GM12872 (cell line): ENCODE measurements at regions not wholly inside any gene's neighbourhood (a gene's known extent, or its start where the extent isn't known, plus 50 kb on each side); places are given as distances from the start of the nearest gene placed in this dataset.

ENCODE experiments used
- TF ChIP-seq, protein P1 (sequence below): IDR thresholded peaks from 3 replicates; pipeline ENCODE4 v1.5.1; 2011; ENCODE audit warnings: low read depth, mild to moderate bottlenecking, low read length, moderate library complexity; ENCODE audit not compliant: insufficient read depth

DNA sequence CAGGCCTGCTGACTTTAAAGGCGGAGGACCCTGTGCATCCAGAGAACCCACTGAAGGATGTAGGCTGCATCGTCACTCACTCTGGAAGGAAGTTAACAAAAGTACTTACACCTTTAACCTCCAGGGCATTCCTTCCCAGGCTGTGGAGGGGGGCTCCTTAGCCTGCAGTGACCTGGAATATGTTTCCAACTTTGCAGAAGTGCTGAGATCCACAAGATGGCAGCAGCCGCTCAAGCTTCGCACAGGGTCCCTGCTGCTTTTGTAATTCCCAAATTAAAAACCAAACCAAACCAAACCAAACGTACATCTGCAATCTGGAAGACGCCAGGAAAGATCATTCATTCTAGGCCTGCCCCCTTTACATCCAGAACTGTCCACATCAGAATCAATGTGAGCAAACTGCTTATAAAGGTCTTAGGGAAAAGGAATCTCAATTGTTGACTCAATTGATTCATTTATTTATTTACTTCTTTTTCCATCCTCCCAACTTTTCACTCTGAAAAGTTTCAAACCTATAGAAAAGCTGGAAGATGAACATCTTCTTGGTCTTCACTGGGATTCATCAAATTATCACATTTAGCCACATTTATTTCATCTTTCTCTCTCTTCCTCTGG is 70.5 kb upstream of the KLHL25 start:
- TF ChIP-seq, protein P1, sequence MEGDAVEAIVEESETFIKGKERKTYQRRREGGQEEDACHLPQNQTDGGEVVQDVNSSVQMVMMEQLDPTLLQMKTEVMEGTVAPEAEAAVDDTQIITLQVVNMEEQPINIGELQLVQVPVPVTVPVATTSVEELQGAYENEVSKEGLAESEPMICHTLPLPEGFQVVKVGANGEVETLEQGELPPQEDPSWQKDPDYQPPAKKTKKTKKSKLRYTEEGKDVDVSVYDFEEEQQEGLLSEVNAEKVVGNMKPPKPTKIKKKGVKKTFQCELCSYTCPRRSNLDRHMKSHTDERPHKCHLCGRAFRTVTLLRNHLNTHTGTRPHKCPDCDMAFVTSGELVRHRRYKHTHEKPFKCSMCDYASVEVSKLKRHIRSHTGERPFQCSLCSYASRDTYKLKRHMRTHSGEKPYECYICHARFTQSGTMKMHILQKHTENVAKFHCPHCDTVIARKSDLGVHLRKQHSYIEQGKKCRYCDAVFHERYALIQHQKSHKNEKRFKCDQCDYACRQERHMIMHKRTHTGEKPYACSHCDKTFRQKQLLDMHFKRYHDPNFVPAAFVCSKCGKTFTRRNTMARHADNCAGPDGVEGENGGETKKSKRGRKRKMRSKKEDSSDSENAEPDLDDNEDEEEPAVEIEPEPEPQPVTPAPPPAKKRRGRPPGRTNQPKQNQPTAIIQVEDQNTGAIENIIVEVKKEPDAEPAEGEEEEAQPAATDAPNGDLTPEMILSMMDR: peak; percentile 82

DNA sequence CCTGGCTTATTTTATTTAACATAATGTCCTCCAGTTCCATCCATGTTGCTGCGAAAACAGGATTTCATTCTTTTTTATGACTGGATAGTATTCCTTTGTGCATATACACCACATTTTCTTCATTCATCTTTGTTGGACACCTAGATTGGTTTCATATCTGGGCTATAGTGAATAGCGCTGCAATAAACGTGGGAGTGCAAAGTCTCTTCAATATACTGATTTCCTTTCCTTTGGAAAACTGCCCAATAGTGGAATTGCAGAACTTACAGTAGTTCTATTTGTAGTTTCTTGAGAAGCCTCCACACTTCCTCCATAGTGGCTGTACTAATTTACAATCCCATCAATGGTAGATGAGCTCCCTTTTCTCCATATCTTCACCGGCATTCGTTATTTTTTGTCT is 72.5 kb upstream of the KLHL25 start:
- TF ChIP-seq, protein P1: no peak

DNA sequence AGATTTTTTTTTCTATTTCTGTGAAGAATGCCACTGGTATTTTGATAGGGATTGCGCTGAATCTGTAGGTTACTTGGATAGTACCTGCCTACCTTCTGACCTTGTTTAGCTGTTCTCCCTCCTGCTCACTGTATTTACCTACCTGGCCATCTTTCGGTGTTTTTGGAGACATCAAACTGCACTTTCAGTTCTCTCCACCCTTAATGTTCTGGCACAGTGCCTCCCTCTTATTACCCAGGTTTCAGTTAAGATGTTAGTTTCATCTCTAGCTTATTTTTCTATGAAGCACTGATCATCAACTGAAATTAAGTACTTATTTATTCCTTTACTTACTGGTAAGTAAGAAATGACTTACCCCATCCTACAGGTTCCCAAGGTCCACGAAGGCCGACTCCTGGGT is 74.4 kb upstream of the KLHL25 start:
- TF ChIP-seq, protein P1: no peak

- TF ChIP-seq, protein P1: no peak
Measured at GRCh38 chr15:85870216-85871014, 75.7 kb upstream of the KLHL25 start.

DNA sequence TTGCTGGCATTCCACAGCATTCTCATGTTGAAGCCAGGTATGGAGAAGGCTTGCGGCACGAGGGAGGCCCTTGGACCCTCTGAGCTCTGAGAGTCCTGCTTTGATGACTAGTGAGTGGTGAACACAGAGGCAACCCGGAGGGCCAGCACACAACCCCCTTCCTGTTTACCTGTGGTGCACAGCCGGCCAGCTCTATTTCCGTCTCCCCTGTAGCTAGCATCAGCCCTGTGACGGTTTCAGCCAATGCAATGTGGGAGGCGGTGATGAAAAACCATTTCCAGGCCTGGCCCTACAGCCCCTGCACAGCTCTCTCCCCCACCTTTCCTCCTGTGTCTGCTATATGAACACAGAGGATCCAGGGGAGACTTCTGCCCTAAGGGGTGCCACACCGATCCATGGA is 76.8 kb upstream of the KLHL25 start:
- TF ChIP-seq, protein P1: no peak

GRCh38 chr15:85872125-85872524 is 77.4 kb upstream of the KLHL25 start:
- TF ChIP-seq, protein P1: no peak

DNA sequence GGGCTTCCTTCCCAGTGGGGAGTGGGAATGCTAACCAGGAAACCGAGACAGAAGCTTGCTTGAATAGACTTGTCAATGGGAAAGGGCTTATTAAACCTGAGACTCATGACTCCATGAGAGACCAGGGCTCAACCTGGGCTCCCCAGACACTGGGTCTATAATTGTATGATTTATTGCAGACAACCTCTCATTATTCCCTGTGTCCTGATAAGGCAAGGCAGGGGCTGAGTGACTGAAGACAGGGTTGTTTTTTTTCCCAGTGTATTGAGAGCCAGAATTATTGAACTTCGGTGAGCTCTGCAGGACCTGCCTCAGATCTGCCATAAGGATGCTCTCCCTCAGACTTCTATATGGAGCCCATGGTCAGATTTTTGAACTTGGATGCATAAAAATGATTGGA is 79.5 kb upstream of the KLHL25 start:
- TF ChIP-seq, protein P1: no peak
